Ovary (tissue), 3 donors: ENCODE measurements at regions not wholly inside any gene's neighbourhood (a gene's known extent, or its start where the extent isn't known, plus 50 kb on each side); places are given as distances from the start of the nearest gene placed in this dataset.

ENCODE experiments used
- EP300 ChIP-seq: sonication (generic); formaldehyde crosslinking; IDR thresholded peaks from one replicate; pipeline ENCODE4 v1.6.1; 2017; ENCODE audit warnings: antibody characterized with exemption
- POLR2A ChIP-seq: fragments of 450-650 bp; IDR thresholded peaks from one replicate; pipeline ENCODE4 v1.6.1; 2017; ENCODE audit warnings: antibody characterized with exemption, mild to moderate bottlenecking, moderate library complexity
- TF ChIP-seq, protein P1 (sequence below), 3 donors: fragments of 450-650 bp in 2 of 3; fragments of 200-600 bp in 1 of 3; IDR thresholded peaks; one replicate each; pipeline versions ENCODE4 v1.5.1 to v1.8.0; 2016 to 2022; ENCODE audit warnings: antibody characterized with exemption in 3 of 3, mild to moderate bottlenecking in 1 of 3
- donor health status: DM: no; HTN: no; CAD: no.

DNA sequence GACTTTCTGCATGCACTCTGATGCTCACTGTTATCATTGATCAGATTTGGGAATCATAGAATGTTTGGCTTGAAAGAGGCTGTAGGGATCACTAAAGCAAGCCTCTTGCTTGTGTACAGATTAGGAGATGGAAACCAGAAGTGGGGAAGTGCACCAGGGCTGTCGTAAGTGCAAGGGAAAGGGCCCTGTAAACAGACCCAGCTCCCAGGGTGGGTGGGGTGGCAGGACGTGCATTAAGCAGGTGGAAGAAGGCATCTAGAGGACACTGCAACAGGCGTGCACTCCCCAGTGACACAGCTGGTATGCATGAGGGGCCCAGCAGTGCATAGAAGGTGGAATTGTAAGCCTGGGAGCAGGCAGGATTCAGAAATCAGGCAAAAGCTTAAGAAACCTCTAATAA lies 58.0 kb upstream of the SLC7A14 start:
- TF ChIP-seq, protein P1, sequence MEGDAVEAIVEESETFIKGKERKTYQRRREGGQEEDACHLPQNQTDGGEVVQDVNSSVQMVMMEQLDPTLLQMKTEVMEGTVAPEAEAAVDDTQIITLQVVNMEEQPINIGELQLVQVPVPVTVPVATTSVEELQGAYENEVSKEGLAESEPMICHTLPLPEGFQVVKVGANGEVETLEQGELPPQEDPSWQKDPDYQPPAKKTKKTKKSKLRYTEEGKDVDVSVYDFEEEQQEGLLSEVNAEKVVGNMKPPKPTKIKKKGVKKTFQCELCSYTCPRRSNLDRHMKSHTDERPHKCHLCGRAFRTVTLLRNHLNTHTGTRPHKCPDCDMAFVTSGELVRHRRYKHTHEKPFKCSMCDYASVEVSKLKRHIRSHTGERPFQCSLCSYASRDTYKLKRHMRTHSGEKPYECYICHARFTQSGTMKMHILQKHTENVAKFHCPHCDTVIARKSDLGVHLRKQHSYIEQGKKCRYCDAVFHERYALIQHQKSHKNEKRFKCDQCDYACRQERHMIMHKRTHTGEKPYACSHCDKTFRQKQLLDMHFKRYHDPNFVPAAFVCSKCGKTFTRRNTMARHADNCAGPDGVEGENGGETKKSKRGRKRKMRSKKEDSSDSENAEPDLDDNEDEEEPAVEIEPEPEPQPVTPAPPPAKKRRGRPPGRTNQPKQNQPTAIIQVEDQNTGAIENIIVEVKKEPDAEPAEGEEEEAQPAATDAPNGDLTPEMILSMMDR (IDR thresholded peaks at IDR 0.05), result no peak
- no peak for TF ChIP-seq EP300
- TF ChIP-seq POLR2A, result no peak
